ENCODE measurements at regions not wholly inside any gene's neighbourhood (a gene's known extent, or its start where the extent isn't known, plus 50 kb on each side); places are given as distances from the start of the nearest gene placed in this dataset.

DNA sequence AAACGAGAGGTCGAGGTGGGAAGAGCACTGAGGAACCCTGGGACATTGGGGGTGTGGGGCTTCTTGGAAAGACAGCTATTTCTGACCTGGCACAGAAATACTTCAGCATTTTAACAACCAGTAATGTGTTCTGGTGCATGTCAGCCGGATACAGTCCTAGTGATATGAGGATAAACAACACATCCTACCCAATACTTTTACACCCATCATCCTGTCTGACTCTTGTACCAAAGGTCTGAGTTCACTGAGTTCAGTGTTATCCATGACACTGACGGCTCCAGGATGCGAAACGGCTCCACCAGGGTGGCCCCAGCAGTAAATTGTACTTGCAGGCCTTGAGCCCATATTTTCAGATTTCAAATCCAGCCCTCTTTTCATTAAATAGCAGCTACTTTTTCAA, 65.9 kb upstream of the SH3BP4 start:
- TF ChIP-seq, protein P1, sequence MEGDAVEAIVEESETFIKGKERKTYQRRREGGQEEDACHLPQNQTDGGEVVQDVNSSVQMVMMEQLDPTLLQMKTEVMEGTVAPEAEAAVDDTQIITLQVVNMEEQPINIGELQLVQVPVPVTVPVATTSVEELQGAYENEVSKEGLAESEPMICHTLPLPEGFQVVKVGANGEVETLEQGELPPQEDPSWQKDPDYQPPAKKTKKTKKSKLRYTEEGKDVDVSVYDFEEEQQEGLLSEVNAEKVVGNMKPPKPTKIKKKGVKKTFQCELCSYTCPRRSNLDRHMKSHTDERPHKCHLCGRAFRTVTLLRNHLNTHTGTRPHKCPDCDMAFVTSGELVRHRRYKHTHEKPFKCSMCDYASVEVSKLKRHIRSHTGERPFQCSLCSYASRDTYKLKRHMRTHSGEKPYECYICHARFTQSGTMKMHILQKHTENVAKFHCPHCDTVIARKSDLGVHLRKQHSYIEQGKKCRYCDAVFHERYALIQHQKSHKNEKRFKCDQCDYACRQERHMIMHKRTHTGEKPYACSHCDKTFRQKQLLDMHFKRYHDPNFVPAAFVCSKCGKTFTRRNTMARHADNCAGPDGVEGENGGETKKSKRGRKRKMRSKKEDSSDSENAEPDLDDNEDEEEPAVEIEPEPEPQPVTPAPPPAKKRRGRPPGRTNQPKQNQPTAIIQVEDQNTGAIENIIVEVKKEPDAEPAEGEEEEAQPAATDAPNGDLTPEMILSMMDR (tag by site-specific recombination; IDR thresholded peaks at IDR 0.05) = no peak
- no peak for TF ChIP-seq ZNF223 (tag by site-specific recombination; IDR thresholded peaks at IDR 0.05)
- no peak for TF ChIP-seq ZNF747 (tag by site-specific recombination; IDR thresholded peaks at IDR 0.05)
- TF ChIP-seq, protein P2, sequence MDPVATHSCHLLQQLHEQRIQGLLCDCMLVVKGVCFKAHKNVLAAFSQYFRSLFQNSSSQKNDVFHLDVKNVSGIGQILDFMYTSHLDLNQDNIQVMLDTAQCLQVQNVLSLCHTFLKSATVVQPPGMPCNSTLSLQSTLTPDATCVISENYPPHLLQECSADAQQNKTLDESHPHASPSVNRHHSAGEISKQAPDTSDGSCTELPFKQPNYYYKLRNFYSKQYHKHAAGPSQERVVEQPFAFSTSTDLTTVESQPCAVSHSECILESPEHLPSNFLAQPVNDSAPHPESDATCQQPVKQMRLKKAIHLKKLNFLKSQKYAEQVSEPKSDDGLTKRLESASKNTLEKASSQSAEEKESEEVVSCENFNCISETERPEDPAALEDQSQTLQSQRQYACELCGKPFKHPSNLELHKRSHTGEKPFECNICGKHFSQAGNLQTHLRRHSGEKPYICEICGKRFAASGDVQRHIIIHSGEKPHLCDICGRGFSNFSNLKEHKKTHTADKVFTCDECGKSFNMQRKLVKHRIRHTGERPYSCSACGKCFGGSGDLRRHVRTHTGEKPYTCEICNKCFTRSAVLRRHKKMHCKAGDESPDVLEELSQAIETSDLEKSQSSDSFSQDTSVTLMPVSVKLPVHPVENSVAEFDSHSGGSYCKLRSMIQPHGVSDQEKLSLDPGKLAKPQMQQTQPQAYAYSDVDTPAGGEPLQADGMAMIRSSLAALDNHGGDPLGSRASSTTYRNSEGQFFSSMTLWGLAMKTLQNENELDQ (tag by site-specific recombination; IDR thresholded peaks at IDR 0.05; ENCODE audit: low read depth) = no peak
- TF ChIP-seq ZBTB11 (tag by site-specific recombination; conservative IDR thresholded peaks at IDR 0.05; ENCODE audit: low read depth) = no peak
- no peak for TF ChIP-seq KLF10 (tag by site-specific recombination; IDR thresholded peaks at IDR 0.05)
- no peak for TF ChIP-seq REST (tag by site-specific recombination; IDR thresholded peaks at IDR 0.05)
- no peak for TF ChIP-seq ZBTB8A (tag by site-specific recombination; IDR thresholded peaks at IDR 0.05)

Data from HEK293 (cell line).